Spleen (tissue), 7 donors: ENCODE measurements at regions not wholly inside any gene's neighbourhood (a gene's known extent, or its start where the extent isn't known, plus 50 kb on each side); places are given as distances from the start of the nearest gene placed in this dataset.

ENCODE experiments used
- POLR2A ChIP-seq, 3 donors: fragments of 450-650 bp; IDR thresholded peaks; one replicate each; pipeline ENCODE4 v1.5.1; 2017; ENCODE audit warnings: antibody characterized with exemption in 3 of 3, mild to moderate bottlenecking in 1 of 3
- POLR2AphosphoS5 ChIP-seq, 3 donors: sonication (generic); formaldehyde crosslinking; IDR thresholded peaks; one replicate each; pipeline ENCODE4 v1.5.1; 2017; ENCODE audit warnings: antibody characterized with exemption in 3 of 3
- TF ChIP-seq, protein P1 (sequence below), 11 experiments: fragments of 200-600 bp in 7 of 11; fragments of 450-650 bp in 4 of 11; sonication (generic) in 4 of 11; IDR thresholded peaks in 8 of 11; conservative IDR thresholded peaks in 3 of 11; 1 replicate in 7 of 11; 2 replicates in 4 of 11; pipeline versions ENCODE4 v1.4.0 to v1.8.0; 2016 to 2021; ENCODE audit warnings: antibody characterized with exemption in 11 of 11, inconsistent platforms in 4 of 11, mild to moderate bottlenecking in 1 of 11
- donor health status: DM: no; HTN: no; CAD: no; lungs with moderate emphysema.
- donor health status: DM: no; HTN: no; CAD: no.
- donor health status: DM: no; HTN: no; CAD: no.

DNA sequence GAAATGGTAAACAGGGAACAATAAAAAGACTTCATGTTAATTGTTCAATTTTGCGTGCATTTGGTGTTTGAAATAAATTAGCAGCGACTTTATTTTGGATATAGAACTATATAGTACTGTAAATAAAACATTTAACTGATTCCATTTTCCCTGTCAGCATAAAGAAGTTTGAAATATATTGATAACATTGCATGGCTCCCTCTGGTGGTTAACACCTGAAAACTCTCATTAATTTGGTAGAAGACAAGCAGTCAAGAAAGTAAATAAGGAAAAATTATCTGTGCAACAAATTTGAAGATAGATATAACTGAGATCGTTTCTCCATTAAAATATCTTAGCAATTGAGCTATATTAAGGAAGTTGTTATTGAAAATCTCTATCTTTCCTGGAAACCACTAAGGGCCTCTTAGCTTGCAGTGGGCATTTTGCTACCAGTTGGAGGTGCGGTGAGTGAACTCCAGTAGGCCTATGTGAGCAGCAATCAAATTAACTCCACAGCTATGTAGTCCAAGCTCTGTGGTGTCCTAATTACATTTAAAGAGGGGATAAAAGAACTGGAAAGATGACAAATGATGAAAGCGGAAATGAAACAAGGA is 435.7 kb upstream of the FKBP1C start:
- TF ChIP-seq, protein P1, sequence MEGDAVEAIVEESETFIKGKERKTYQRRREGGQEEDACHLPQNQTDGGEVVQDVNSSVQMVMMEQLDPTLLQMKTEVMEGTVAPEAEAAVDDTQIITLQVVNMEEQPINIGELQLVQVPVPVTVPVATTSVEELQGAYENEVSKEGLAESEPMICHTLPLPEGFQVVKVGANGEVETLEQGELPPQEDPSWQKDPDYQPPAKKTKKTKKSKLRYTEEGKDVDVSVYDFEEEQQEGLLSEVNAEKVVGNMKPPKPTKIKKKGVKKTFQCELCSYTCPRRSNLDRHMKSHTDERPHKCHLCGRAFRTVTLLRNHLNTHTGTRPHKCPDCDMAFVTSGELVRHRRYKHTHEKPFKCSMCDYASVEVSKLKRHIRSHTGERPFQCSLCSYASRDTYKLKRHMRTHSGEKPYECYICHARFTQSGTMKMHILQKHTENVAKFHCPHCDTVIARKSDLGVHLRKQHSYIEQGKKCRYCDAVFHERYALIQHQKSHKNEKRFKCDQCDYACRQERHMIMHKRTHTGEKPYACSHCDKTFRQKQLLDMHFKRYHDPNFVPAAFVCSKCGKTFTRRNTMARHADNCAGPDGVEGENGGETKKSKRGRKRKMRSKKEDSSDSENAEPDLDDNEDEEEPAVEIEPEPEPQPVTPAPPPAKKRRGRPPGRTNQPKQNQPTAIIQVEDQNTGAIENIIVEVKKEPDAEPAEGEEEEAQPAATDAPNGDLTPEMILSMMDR (IDR thresholded peaks at IDR 0.05 in 8 of 11, conservative IDR thresholded peaks at IDR 0.05 in 3 of 11) = peak in 5 of 11 experiments; percentile 16 to 47 (median 36)
- no peak for TF ChIP-seq POLR2A (IDR thresholded peaks at IDR 0.05)
- no peak for TF ChIP-seq POLR2AphosphoS5 (IDR thresholded peaks at IDR 0.05)
